ENCODE measurements at regions not wholly inside any gene's neighbourhood (a gene's known extent, or its start where the extent isn't known, plus 50 kb on each side); places are given as distances from the start of the nearest gene placed in this dataset.

GRCh38 chr3:102098130-102098885 is 249.0 kb downstream of the NFKBIZ start:
- no peak for DNase-seq
- no peaks in the 10 kb centered on the region for H3K27me3 Mint-ChIP-seq (ENCODE audit: unreplicated experiment)
- H3K27ac Mint-ChIP-seq (ENCODE audit: unreplicated experiment): no peak overlapping the region
- no peaks in the 10 kb centered on the region for H3K36me3 Mint-ChIP-seq (ENCODE audit: unreplicated experiment)
- peaks cover 13% of the 10 kb centered on the region for H3K4me1 Mint-ChIP-seq (ENCODE audit: low read depth, unreplicated experiment)
- TF ChIP-seq CTCF (IDR thresholded peaks at IDR 0.05; ENCODE audit: partially characterized antibody, unreplicated experiment): no peak
- no peaks in the 10 kb centered on the region for H3K9me3 Mint-ChIP-seq (ENCODE audit: unreplicated experiment)
- no peak overlapping the region for H3K4me3 Mint-ChIP-seq (ENCODE audit: unreplicated experiment)

- no peak for TF ChIP-seq CTCF (IDR thresholded peaks at IDR 0.05; ENCODE audit: partially characterized antibody, unreplicated experiment)
- no peak for DNase-seq
- no peaks in the 10 kb centered on the region for H3K9me3 Mint-ChIP-seq (ENCODE audit: unreplicated experiment)
- H3K27ac Mint-ChIP-seq (ENCODE audit: unreplicated experiment): no peak overlapping the region
- H3K4me1 Mint-ChIP-seq (ENCODE audit: low read depth, unreplicated experiment): peaks cover 13% of the 10 kb centered on the region
- no peaks in the 10 kb centered on the region for H3K36me3 Mint-ChIP-seq (ENCODE audit: unreplicated experiment)
- H3K4me3 Mint-ChIP-seq (ENCODE audit: unreplicated experiment): no peak overlapping the region
- H3K27me3 Mint-ChIP-seq (ENCODE audit: unreplicated experiment): no peaks in the 10 kb centered on the region
These were observed 250.6 kb downstream of the NFKBIZ start for GRCh38 chr3:102099913-102100312.

GRCh38 chr3:102102394-102102793 is 253.1 kb downstream of the NFKBIZ start:
- H3K9me3 Mint-ChIP-seq (ENCODE audit: unreplicated experiment): peaks cover 2% of the 10 kb centered on the region

GRCh38 chr3:102104033-102104432 is 254.7 kb downstream of the NFKBIZ start:
- H3K4me1 Mint-ChIP-seq (ENCODE audit: low read depth, unreplicated experiment): no peaks in the 10 kb centered on the region
- no peak overlapping the region for H3K4me3 Mint-ChIP-seq (ENCODE audit: unreplicated experiment)
- peaks cover 6% of the 10 kb centered on the region for H3K36me3 Mint-ChIP-seq (ENCODE audit: unreplicated experiment)
- peaks cover 1% of the 10 kb centered on the region for H3K27me3 Mint-ChIP-seq (ENCODE audit: unreplicated experiment)
- H3K27ac Mint-ChIP-seq (ENCODE audit: unreplicated experiment): no peak overlapping the region
- H3K9me3 Mint-ChIP-seq (ENCODE audit: unreplicated experiment): peaks cover 4% of the 10 kb centered on the region
- DNase-seq: no peak
- no peak for TF ChIP-seq CTCF (IDR thresholded peaks at IDR 0.05; ENCODE audit: partially characterized antibody, unreplicated experiment)

More at GRCh38 chr3:102102394-102102793, 253.1 kb downstream of the NFKBIZ start:
- no peak overlapping the region for H3K4me3 Mint-ChIP-seq (ENCODE audit: unreplicated experiment)
- peaks cover 6% of the 10 kb centered on the region for H3K4me1 Mint-ChIP-seq (ENCODE audit: low read depth, unreplicated experiment)
- no peak overlapping the region for H3K27ac Mint-ChIP-seq (ENCODE audit: unreplicated experiment)
- TF ChIP-seq CTCF (IDR thresholded peaks at IDR 0.05; ENCODE audit: partially characterized antibody, unreplicated experiment): no peak
- no peak for DNase-seq
- peaks cover 5% of the 10 kb centered on the region for H3K36me3 Mint-ChIP-seq (ENCODE audit: unreplicated experiment)
- no peaks in the 10 kb centered on the region for H3K27me3 Mint-ChIP-seq (ENCODE audit: unreplicated experiment)

GRCh38 chr3:102105193-102105592 is 255.9 kb downstream of the NFKBIZ start:
- H3K36me3 Mint-ChIP-seq (ENCODE audit: unreplicated experiment): peaks cover 6% of the 10 kb centered on the region

More at GRCh38 chr3:102105193-102105592, 255.9 kb downstream of the NFKBIZ start:
- Mint-ChIP-seq H3K4me1 (ENCODE audit: low read depth, unreplicated experiment) (no peaks in the 10 kb centered on the region), H3K27me3 (ENCODE audit: unreplicated experiment) (peaks cover 1% of the 10 kb centered on the region), H3K4me3 (ENCODE audit: unreplicated experiment) (no peak overlapping the region), H3K27ac (ENCODE audit: unreplicated experiment) (no peak overlapping the region), H3K9me3 (ENCODE audit: unreplicated experiment) (peaks cover 4% of the 10 kb centered on the region)
- DNase-seq: no peak
- TF ChIP-seq CTCF (IDR thresholded peaks at IDR 0.05; ENCODE audit: partially characterized antibody, unreplicated experiment): no peak
